ENCODE measurements at regions not wholly inside any gene's neighbourhood (a gene's known extent, or its start where the extent isn't known, plus 50 kb on each side); places are given as distances from the start of the nearest gene placed in this dataset.

DNA sequence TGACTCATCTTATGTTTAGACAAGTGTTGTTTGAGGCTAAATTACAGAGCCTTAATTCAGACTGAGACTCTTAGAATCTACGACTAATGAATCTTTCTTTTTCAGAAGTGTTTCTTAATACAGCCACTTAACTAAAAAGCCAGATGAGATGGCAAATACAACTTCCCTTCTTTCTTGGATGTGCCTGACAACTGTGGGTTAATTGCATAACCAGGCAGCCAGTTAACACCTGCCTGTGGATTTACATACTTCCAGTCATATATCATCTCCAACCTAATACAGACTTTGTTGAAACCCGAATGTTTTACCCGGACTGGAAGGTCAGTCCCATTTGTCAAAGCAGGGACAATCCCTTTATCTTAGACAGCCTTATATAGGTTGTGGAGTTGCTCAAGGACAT is 297.6 kb downstream of the VPS13C start:
- Histone ChIP-seq H3K4me3 (replicated peaks in 1 of 3; ENCODE audit: insufficient read depth in 1 of 3, low read depth in 1 of 3, low read length in 3 of 3) (no peak overlapping the region), H4K20me1 (replicated peaks; ENCODE audit: control insufficient read depth, extremely low read depth, insufficient read depth, low read length) (no peaks in the 10 kb centered on the region), H3K9ac (replicated peaks; ENCODE audit: extremely low read depth, insufficient read depth, low read length) (no peak overlapping the region), H3K9me3 (replicated peaks; ENCODE audit: control insufficient read depth, insufficient read depth, low read length) (no peaks in the 10 kb centered on the region), H3K79me2 (ENCODE audit: control insufficient read depth, insufficient read depth, low read length) (no peaks in the 10 kb centered on the region), H3K36me3 (ENCODE audit: control insufficient read depth in 2 of 2, extremely low read depth in 1 of 2, insufficient read depth in 2 of 2, low read length in 2 of 2) (no peaks in the 10 kb centered on the region), H3K27me3 (ENCODE audit: control insufficient read depth in 2 of 2, insufficient read depth in 2 of 2, low read length in 2 of 2) (no peaks in the 10 kb centered on the region), H3K4me2 (ENCODE audit: insufficient read depth, low read length) (no peak overlapping the region), H3K27ac (ENCODE audit: insufficient read depth, low read depth, low read length) (no peak overlapping the region), H3K4me1 (ENCODE audit: control insufficient read depth, extremely low read depth, insufficient read depth, low read length) (no peaks in the 10 kb centered on the region), H3K9me1 (replicated peaks; ENCODE audit: control insufficient read depth, extremely low read depth, insufficient read depth, low read length) (no peaks in the 10 kb centered on the region), H2AFZ (ENCODE audit: low read depth, low read length) (no peak overlapping the region)
- DNase-seq (ENCODE audit: low read depth, low spot score) (no peak), FAIRE-seq (no peak)
- dilution Hi-C loops (cut with MboI; ENCODE audit: extremely low pct_ligation_motif_present, low sequenced_read_pairs) (no loop called here), intact Hi-C loops (cut with micrococcal nuclease) (no loop called here)
- TF ChIP-seq FOS (IDR thresholded peaks at IDR 0.05; ENCODE audit: borderline replicate concordance, insufficient read depth, low read length) (no peak), MAX (IDR thresholded peaks at IDR 0.05; ENCODE audit: insufficient read depth, insufficient read length) (no peak), JUN (IDR thresholded peaks at IDR 0.05; ENCODE audit: borderline replicate concordance, insufficient read depth, insufficient read length, low read depth) (no peak), CTCF (IDR thresholded peaks at IDR 0.05; ENCODE audit: extremely low read depth in 1 of 2, insufficient read depth in 1 of 2, low read depth in 1 of 2, low read length in 2 of 2) (no peak), EZH2 (IDR thresholded peaks at IDR 0.05; ENCODE audit: borderline replicate concordance, low read depth, low read length, severe bottlenecking) (no peak), MYC (IDR thresholded peaks at IDR 0.05; ENCODE audit: low read depth, low read length) (no peak), GATA2 (IDR thresholded peaks at IDR 0.05; ENCODE audit: insufficient read depth, insufficient read length, low read depth, low read length) (no peak), POLR2A (IDR thresholded peaks at IDR 0.05; ENCODE audit: low read depth, low read length) (no peak), POLR2AphosphoS5 (IDR thresholded peaks at IDR 0.05; ENCODE audit: insufficient read depth, low read depth, low read length) (no peak)
- ChIA-PET CTCF (no interaction called here), POLR2A (no interaction called here)
- BruUV-seq (replicated peaks) = no TSS peak
